ENCODE measurements at regions not wholly inside any gene's neighbourhood (a gene's known extent, or its start where the extent isn't known, plus 50 kb on each side); places are given as distances from the start of the nearest gene placed in this dataset.

DNA sequence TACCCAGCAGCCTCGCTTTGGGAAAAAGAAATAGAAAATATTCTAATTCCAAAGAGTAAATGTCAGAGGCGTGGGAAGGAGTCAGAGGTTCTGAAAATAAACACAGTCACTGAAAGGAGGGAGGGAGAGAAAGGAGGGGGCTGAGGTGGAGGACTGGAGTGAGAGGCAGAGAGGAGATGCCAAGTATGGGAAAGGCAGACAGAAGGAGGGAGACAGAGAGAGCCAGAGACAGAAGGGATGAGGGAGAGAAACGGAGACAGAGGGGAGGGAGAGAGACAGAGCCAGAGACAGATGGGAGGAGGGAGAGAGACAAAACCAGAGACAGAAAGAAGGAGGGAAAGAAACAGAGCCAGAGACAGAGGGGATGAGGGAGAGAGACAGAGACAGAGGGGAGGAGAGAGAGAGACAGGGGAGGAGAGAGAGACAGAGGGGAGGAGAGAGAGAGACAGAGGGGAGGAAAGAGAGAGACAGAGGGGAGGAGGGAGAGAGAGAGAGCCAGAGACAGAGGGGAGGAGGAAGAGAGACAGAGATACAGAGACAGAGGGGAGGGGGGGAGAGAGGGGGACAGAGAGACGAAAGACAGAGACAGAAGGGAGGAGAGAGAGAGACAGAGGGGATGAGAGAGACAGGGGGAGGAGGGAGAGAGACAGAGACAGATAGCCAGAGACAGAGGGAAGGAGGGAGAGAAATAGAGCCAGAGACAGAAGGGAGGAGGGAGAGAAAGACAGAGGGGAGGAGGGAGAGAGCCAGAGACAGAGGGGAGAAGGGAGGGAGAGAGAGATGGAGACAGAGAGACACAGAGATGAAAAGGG is 525.5 kb downstream of the MATN1 start:
- TF ChIP-seq, protein P1, sequence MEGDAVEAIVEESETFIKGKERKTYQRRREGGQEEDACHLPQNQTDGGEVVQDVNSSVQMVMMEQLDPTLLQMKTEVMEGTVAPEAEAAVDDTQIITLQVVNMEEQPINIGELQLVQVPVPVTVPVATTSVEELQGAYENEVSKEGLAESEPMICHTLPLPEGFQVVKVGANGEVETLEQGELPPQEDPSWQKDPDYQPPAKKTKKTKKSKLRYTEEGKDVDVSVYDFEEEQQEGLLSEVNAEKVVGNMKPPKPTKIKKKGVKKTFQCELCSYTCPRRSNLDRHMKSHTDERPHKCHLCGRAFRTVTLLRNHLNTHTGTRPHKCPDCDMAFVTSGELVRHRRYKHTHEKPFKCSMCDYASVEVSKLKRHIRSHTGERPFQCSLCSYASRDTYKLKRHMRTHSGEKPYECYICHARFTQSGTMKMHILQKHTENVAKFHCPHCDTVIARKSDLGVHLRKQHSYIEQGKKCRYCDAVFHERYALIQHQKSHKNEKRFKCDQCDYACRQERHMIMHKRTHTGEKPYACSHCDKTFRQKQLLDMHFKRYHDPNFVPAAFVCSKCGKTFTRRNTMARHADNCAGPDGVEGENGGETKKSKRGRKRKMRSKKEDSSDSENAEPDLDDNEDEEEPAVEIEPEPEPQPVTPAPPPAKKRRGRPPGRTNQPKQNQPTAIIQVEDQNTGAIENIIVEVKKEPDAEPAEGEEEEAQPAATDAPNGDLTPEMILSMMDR (IDR thresholded peaks at IDR 0.05), result no peak
- no peak for TF ChIP-seq POLR2A (IDR thresholded peaks at IDR 0.05)

Data from thyroid gland (tissue), 4 donors.